ENCODE measurements at regions not wholly inside any gene's neighbourhood (a gene's known extent, or its start where the extent isn't known, plus 50 kb on each side); places are given as distances from the start of the nearest gene placed in this dataset.

- TF ChIP-seq CTCF (IDR thresholded peaks at IDR 0.05) (no peak), POLR2A (IDR thresholded peaks at IDR 0.05) (no peak)
These were observed 129.6 kb upstream of the PPP1R26 start for GRCh38 chr9:135350003-135350315.
